GM18507 (cell line): ENCODE measurements at regions not wholly inside any gene's neighbourhood (a gene's known extent, or its start where the extent isn't known, plus 50 kb on each side); places are given as distances from the start of the nearest gene placed in this dataset.

Experiments
- DNase-seq: peaks from one replicate; pipeline ENCODE4 v3.0.0; 2011; ENCODE audit warnings: low read depth; ENCODE audit not compliant: insufficient read length; ENCODE audit errors: extremely low spot score
- FAIRE-seq: peaks from 2 replicates; lab custom pipeline; 2011; peaks lifted over from hg19 to GRCh38; lab: Jason Lieb, UNC

GRCh38 chr22:48658246-48658645 is 1169.4 kb downstream of the BRD1 start:
- DNase-seq: no peak
- FAIRE-seq: no peak

DNA sequence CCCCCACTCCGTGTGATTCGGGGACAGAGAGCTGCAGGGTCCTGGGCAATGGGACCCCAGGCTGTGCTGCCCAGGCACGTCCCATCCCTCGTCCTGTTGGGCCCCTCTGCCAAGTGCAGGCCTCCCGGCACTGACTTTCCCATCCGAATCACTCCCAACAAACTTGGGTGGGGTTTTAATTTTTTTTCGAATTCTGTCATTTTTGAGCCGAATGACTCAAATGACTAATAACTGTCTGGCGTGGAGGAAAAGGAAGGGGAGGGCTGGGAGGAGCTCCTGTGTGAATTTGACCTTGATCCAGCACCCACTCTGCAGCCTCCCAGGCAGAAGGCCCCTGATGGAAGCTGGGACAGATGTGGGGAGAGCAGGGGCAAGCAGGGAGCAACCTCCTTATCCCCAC is 1173.2 kb downstream of the BRD1 start:
- no peak for FAIRE-seq
- DNase-seq: no peak

DNA sequence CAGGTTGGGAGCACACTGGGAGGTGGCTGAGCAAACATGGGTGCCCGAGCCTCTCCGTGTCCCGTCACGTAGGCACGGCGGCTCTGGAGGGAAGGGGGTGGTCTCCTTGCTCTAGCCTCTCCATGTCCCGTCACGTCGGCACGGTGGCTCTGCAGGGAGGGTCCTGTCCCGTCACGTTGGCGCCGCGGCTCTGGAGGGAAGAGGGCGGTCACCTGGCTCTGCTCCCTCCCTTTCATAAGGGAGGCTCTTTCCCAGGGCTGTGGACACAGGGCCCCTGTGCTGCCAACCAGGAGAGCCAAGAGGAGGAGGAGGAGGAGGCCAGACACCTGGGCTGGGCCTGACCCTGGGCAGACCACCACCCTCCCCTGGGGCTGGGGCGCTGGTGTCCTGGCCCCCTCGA is 1173.7 kb downstream of the BRD1 start:
- DNase-seq: no peak
- FAIRE-seq: no peak

- FAIRE-seq (no peak), DNase-seq (no peak)
Measured at GRCh38 chr22:48653306-48653705, 1174.4 kb downstream of the BRD1 start.

DNA sequence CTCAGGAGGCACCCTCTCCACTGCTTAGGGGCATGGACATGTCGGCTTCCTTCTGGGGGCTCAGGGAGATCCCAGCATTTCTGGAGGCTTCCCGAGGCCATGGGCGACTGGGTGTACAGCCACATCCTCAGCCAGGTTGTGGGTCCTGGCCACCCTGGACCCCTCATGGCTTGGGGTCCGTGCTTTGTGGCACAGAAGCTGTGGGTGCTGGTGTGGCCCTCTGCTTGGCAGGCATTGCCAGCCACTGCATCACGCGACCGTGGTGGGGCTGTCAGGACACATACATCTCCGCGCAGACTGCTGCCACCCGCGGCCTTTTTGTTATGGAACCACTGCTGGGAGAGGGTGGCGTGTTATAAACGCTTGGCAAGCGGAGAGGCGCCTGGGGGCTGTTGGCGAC is 1174.9 kb downstream of the BRD1 start:
- DNase-seq (no peak), FAIRE-seq (no peak)

DNA sequence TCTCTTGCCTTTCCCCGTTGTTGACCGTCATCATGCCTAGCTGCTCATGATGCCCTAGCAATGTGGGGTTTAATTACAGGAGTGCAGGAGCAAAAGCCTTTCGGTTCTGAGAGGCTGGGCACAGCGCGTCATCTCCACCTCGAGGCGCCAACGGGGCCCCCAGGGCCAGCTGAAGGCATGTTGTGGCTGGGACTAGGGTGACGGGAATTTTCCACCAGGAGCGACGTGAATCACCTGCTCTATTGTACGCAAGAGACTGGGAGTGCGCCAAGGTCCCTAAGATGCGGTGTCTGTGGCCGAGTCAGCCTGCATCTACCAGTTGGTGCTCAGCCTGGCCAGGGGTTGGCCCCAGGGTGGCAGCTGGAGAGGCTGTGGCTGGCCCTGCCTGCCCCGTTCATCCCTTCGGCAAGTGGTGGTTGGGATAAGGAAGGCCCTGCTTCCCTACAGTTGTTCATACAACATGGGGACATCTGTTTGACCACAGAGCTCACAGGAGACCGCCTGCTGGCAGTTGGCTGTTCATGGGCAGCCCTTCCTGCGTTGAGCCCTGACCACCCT is 1175.6 kb downstream of the BRD1 start:
- no peak for DNase-seq
- FAIRE-seq: no peak

DNA sequence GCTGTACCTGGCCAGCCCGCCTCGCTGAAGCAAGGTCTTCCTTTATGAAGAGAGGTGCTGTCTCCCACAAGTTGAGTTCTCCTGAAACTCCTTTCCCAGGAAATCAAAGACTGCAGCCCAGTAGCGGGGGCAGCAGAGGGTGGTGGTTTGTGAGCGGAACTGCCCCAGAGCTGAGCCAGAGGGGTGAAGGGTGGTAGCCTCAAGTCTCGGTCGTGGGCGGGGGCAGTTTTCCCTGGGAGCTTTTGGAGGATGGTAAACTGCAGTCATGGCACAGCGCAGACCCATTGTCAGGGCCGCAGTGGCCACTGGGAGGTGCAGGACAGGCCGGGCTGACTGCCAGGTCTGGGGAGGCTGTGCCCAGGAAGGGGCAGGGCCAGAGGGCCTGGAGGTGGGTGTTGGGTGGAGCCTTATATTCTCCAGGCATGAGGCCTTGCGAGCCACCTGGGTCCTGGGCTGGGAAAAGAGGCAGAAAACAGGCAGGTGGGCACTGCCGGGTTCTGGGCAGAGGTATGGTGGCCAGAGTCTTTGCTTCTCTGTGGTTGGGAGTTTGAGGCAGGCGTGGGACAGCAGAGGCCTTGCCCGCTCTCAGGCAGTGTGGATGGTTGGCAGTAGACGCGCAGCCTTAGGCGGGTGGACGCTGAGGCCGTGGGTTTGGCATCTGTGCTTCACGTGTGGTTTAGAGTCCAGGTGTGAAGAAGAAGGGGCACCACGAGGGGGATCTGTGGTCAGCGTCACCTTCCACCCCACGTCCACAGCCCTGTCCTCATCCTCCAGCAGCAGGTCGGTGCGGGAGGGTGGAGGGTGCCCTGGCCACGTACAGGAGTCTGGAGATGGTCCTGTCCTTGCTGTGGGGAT is 1176.4 kb downstream of the BRD1 start:
- FAIRE-seq (no peak), DNase-seq (no peak)

DNA sequence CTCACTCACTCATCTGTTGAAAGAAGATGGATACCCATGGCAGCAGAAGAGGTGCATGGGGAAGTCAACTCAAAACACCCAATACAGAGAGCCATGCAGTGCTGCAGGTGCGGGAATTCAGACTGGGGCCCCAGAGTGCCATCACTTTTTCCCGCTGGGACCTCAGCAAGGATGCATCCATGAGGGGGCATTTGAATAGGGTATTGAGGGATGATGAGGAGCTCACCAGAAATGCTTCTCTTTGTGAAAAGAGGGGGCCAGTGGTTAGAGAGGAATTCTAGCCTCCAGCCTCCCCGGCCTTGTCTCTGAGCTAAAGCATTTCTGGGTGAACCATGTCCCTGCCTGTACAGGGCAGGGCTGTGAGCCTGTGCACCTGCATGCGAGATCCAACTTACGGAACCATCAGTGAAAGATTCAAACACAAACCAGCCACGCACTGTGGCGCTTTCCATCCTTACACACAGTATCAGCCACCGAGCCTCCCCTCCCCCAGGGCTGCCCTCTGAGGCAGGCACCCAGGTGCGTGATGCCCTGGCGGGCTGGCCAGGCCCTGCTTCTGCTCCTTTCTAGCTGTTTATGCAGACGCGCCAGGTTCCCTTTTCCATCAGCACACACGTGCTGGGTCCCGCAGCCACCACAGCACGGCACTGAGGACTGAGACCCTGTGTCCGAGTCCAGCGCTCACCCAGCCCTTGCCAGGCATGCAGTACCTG is 1177.2 kb downstream of the BRD1 start:
- DNase-seq (no peak), FAIRE-seq (no peak)

DNA sequence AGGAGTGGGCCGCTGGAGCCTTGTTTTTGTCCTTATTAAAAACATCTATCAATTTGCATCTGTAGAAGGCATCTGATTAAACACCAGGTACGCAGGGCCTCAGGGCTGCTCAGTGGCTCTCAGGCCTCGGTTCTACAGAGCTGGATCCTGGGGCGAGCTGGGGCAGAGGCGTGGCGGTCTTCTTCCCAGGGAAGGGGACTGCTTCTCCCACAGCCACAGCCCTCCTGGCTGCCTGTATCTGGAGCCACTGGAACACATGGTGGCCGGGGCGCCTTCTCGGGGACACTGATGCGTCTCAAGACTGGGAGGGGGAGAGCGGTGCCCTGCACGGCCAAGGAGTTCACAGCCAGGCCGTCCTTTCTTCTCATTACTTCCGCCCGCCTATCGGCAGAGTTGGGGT is 1178.2 kb downstream of the BRD1 start:
- FAIRE-seq (no peak), DNase-seq (no peak)

DNA sequence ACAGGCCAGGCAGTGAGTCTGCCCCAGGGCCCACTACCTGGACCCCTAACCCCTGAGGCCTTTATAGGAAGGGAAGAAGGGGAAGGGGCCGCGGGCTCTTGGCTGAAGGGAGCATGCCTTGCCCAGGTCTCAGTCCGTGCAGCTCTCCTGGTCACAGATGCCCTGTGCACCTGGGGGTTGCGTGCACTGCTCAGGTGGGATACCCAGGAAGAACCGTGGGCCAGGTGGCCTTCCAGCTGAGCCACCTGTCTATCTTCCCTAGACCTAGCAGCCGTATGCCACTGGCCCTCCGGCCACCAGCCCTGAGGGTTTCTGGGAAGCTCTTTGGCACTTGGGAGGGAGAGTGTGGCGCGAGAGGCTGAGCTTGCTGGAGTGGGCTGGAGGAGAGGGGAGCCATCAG is 1178.6 kb downstream of the BRD1 start:
- no peak for FAIRE-seq

GRCh38 chr22:48647606-48648515 is 1179.8 kb downstream of the BRD1 start:
- FAIRE-seq (no peak), DNase-seq (no peak)

More for the DNA sequence above, 1178.6 kb downstream of the BRD1 start:
- DNase-seq: no peak

DNA sequence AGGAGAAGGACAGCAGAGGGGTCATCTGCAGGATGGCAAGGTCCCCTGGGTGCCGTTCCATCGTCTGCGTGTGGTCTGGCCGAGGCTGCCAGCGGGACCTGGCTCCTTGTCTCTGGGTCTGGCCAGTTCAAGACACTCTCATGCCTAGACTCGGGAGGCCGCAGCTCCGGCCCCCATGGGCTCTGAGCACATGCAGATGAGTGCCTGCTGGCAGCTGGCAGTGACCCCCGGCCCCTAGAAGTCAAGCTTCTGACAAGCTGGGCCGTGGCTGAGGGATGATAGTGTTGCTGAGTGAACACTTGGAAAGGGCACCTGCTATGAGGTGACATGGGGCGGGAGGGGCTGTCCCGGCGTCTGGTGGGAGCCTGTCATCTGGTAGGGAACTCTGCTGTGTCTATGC is 1180.6 kb downstream of the BRD1 start:
- DNase-seq (no peak), FAIRE-seq (no peak)

GRCh38 chr22:48646216-48646925 is 1181.3 kb downstream of the BRD1 start:
- DNase-seq: no peak
- no peak for FAIRE-seq

DNA sequence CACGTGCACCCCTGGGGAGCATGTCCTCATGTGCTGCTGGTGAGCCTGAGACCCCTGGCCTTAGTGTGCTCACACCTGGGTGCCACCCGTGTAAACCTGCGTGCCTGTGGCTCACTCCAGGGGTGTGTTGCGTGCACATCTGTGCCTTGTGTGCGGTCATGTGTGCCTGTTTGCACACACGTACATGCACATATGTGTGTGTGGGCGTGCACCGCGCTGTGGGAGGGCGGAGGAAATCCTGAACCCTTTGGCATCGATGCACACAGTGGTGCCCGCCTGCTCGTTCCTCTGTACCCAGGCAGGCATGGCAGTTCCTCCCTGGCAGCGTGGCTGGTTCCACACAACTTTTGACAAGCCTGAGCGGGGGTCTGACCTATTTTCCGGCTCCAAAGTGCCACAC is 1181.9 kb downstream of the BRD1 start:
- DNase-seq: no peak
- no peak for FAIRE-seq

- no peak for FAIRE-seq
- DNase-seq: no peak
Measured at GRCh38 chr22:48644997-48645396, 1182.7 kb downstream of the BRD1 start.

GRCh38 chr22:48644108-48644507 is 1183.6 kb downstream of the BRD1 start:
- no peak for DNase-seq
- FAIRE-seq: no peak

DNA sequence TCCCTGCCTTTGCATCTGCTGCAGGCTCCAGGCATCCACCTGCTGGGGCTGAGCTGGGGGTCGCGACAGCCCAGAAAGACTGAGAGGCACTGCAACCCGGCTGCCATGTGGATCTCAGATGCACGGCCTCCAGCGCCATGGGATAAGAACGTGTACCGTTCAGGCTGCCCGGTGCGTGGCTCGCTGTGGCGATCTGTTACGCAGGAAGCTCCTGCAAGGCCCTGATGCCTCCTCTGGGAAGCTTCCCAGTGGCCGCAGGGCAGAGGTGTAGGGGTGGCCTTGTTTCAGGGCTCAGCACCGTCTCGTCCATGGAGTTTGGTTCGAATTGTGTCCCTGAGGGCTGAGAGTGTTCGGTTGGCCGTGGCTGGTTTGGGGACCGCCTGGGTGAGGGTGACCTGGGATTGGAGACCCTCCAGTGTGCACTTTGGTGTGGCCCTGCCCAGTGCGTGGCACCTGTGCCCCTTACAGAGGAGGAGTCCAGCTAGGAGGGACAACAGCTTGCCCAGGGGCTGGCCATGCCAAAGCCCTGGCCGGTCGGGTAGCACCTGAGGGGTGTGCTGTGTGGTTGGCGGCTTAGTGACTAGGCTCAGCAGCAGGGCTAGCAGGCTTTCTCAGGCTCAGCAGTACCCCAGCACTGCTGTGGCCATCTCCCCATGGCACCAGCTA is 1184.5 kb downstream of the BRD1 start:
- DNase-seq: no peak
- FAIRE-seq: no peak

DNA sequence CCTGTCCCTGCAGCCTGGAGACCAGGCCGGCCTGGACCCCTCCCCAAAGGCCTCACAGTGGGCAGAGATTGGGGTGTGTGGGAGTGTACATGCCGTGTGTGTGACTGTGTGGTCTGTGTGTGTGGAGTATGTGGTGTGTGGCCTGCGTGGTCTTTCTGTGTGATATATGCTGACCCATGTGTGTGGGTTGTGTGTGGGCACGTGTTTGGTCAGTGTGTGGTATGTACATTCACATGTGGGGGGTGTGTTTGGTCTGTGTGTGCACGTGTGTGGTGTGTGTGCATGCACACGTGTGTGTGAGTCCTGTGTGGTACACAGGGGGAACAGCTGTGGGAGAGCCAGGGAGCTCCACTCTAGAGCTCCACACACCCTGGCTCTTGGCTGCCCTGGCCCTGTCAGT is 1185.1 kb downstream of the BRD1 start:
- FAIRE-seq: no peak
- DNase-seq: no peak
